Endothelial cell of umbilical vein (primary cell): ENCODE measurements at regions not wholly inside any gene's neighbourhood (a gene's known extent, or its start where the extent isn't known, plus 50 kb on each side); places are given as distances from the start of the nearest gene placed in this dataset.

Experiments
- BruUV-seq: library from RNA; stranded (reverse); fragments of 400-500 nt; replicated peaks from 2 replicates; lab custom pipeline; 2021; lab: Mats Ljungman, UMichigan
- CTCF ChIA-PET: fragments of 300-600, 350-600 bp; sonication (Branson Sonifier 250); formaldehyde crosslinking; loops from one replicate; lab custom pipeline; 2021; ENCODE audit warnings: antibody characterized with exemption, inconsistent platforms; lab: Charles Lee
- POLR2A ChIA-PET: fragments of 300-600, 350-600 bp; sonication (Branson Sonifier 250); formaldehyde crosslinking; loops from one replicate; lab custom pipeline; 2021; ENCODE audit warnings: antibody characterized with exemption, inconsistent platforms; lab: Charles Lee
- DNase-seq: peaks from one replicate; pipeline ENCODE4 v3.0.0-alpha.2; 2011; ENCODE audit warnings: low read depth, low spot score
- FAIRE-seq: peaks from 2 replicates; lab custom pipeline; 2011; peaks lifted over from hg19 to GRCh38; lab: Jason Lieb, UNC
- H2AFZ ChIP-seq: 2 replicates; pipeline ENCODE4 v1.6.0; 2012; ENCODE audit warnings: low read depth, low read length, control low read depth, inconsistent platforms
- H3K27ac ChIP-seq: 2 replicates; pipeline ENCODE4 v1.5.1; 2011; ENCODE audit warnings: low read depth, mild to moderate bottlenecking, control low read depth, low read length, moderate library complexity; ENCODE audit not compliant: insufficient read depth
- H3K27me3 ChIP-seq, 2 experiments: 2 replicates each; pipeline versions ENCODE4 v1.6.0 to v1.6.1; 2011; ENCODE audit warnings: low read length in 2 of 2, mixed read lengths in 1 of 2; ENCODE audit not compliant: control insufficient read depth in 2 of 2, insufficient read depth in 2 of 2
- H3K36me3 ChIP-seq, 2 experiments: 2 replicates in 1 of 2; 3 replicates in 1 of 2; pipeline ENCODE4 v1.5.1; 2011; ENCODE audit warnings: low read length in 2 of 2, mild to moderate bottlenecking in 1 of 2, moderate library complexity in 1 of 2; ENCODE audit not compliant: control insufficient read depth in 2 of 2, insufficient read depth in 2 of 2; ENCODE audit errors: extremely low read depth in 1 of 2
- H3K4me1 ChIP-seq: 3 replicates; pipeline ENCODE4 v1.5.1; 2011; ENCODE audit warnings: mild to moderate bottlenecking, low read length; ENCODE audit not compliant: control insufficient read depth, insufficient read depth; ENCODE audit errors: extremely low read depth
- H3K4me2 ChIP-seq: 2 replicates; pipeline ENCODE4 v1.6.1; 2011; ENCODE audit warnings: low read length, control low read depth, mixed read lengths; ENCODE audit not compliant: insufficient read depth
- H3K4me3 ChIP-seq, 3 experiments: fragments of 200-600 bp in 1 of 3; sonication (generic), shearing (Covaris generic) in 1 of 3; replicated peaks in 1 of 3; 2 replicates each; pipeline ENCODE4 v1.5.1; 2011 to 2016; ENCODE audit warnings: control low read depth in 3 of 3, low read length in 3 of 3, mild to moderate bottlenecking in 2 of 3, inconsistent platforms in 1 of 3, low read depth in 1 of 3, moderate library complexity in 1 of 3; ENCODE audit not compliant: insufficient read depth in 1 of 3
- H3K79me2 ChIP-seq: 2 replicates; pipeline ENCODE4 v1.6.0; 2012; ENCODE audit warnings: low read length, inconsistent platforms; ENCODE audit not compliant: control insufficient read depth, insufficient read depth
- H3K9ac ChIP-seq: replicated peaks from 2 replicates; pipeline ENCODE3; 2011; ENCODE audit warnings: low read length, control low read depth; ENCODE audit not compliant: insufficient read depth; ENCODE audit errors: extremely low read depth
- H3K9me1 ChIP-seq: replicated peaks from 3 replicates; pipeline ENCODE4 v1.6.0; 2011; ENCODE audit warnings: mild to moderate bottlenecking, low read length; ENCODE audit not compliant: control insufficient read depth, insufficient read depth; ENCODE audit errors: extremely low read depth
- H3K9me3 ChIP-seq: replicated peaks from 2 replicates; pipeline ENCODE4 v1.5.1; 2012; ENCODE audit warnings: low read length, inconsistent platforms; ENCODE audit not compliant: control insufficient read depth, insufficient read depth
- H4K20me1 ChIP-seq: replicated peaks from 2 replicates; pipeline ENCODE3; 2011; ENCODE audit warnings: mild to moderate bottlenecking, low read length; ENCODE audit not compliant: control insufficient read depth, insufficient read depth; ENCODE audit errors: extremely low read depth
- CTCF ChIP-seq, 2 donors: IDR thresholded peaks; 1 replicate in 1 of 2; 2 replicates in 1 of 2; pipeline ENCODE4 v1.5.1; 2011; ENCODE audit warnings: low read length in 2 of 2, mild to moderate bottlenecking in 2 of 2, moderate library complexity in 2 of 2, control low read depth in 1 of 2, inconsistent platforms in 1 of 2, low read depth in 1 of 2; ENCODE audit not compliant: insufficient read depth in 1 of 2; ENCODE audit errors: extremely low read depth in 1 of 2
- EZH2 ChIP-seq: IDR thresholded peaks from 2 replicates; pipeline ENCODE4 v1.6.1; 2012; ENCODE audit warnings: borderline replicate concordance, low read depth, mild to moderate bottlenecking, moderate library complexity, low read length, inconsistent platforms; ENCODE audit not compliant: severe bottlenecking
- FOS ChIP-seq: IDR thresholded peaks from 2 replicates; pipeline ENCODE4 v1.6.1; 2011; ENCODE audit warnings: mild to moderate bottlenecking, low read length, moderate library complexity, borderline replicate concordance; ENCODE audit not compliant: insufficient read depth
- GATA2 ChIP-seq: IDR thresholded peaks from 2 replicates; pipeline ENCODE4 v1.7.0; 2011; ENCODE audit warnings: low read depth, mild to moderate bottlenecking, moderate library complexity, mixed read lengths, low read length; ENCODE audit not compliant: insufficient read length, insufficient read depth
- JUN ChIP-seq: IDR thresholded peaks from 2 replicates; pipeline ENCODE4 v1.6.1; 2011; ENCODE audit warnings: borderline replicate concordance, low read depth; ENCODE audit not compliant: insufficient read length, insufficient read depth
- MAX ChIP-seq: IDR thresholded peaks from 2 replicates; pipeline ENCODE4 v1.6.1; 2011; ENCODE audit not compliant: insufficient read depth, insufficient read length
- MYC ChIP-seq: IDR thresholded peaks from one replicate; pipeline ENCODE4 v1.6.1; 2011; ENCODE audit warnings: mild to moderate bottlenecking, low read depth, low read length
- POLR2A ChIP-seq: IDR thresholded peaks from 2 replicates; pipeline ENCODE4 v1.6.1; 2012; ENCODE audit warnings: low read depth, mild to moderate bottlenecking, control low read depth, low read length
- POLR2AphosphoS5 ChIP-seq: IDR thresholded peaks from 2 replicates; pipeline ENCODE4 v1.6.1; 2012; ENCODE audit warnings: low read depth, mild to moderate bottlenecking, control low read depth, low read length, moderate library complexity; ENCODE audit not compliant: insufficient read depth
- dilution Hi-C: fragments of 300-500 bp; cut with MboI; formaldehyde crosslinking; loops from one replicate; pipeline ENCODE4 v1.15.0; 2019; ENCODE audit warnings: low sequenced_read_pairs; ENCODE audit not compliant: extremely low pct_ligation_motif_present
- intact Hi-C: fragments of 100-400 bp; cut with micrococcal nuclease; formaldehyde crosslinking; loops from one replicate; pipeline ENCODE4 v1.10.0; 2022

GRCh38 chr17:14940938-14941265 lies 324.2 kb downstream of the PMP22 start:
- H3K79me2 ChIP-seq, result no peaks in the 10 kb centered on the region
- peaks cover 7% of the 10 kb centered on the region for H3K9me3 ChIP-seq
- FAIRE-seq (no peak), DNase-seq (no peak)
- dilution Hi-C loops (no loop called here), intact Hi-C loops (no loop called here)
- no TSS peak for BruUV-seq
- ChIA-PET CTCF (no interaction called here), POLR2A (no interaction called here)
- no peak overlapping the region for H3K9ac ChIP-seq
- H2AFZ ChIP-seq, result no peak overlapping the region
- H3K4me3 ChIP-seq, result no peak overlapping the region
- TF ChIP-seq POLR2AphosphoS5, result no peak
- TF ChIP-seq FOS, result no peak
- no peak for TF ChIP-seq CTCF (IDR thresholded peaks at IDR 0.05; ENCODE audit: extremely low read depth in 1 of 2, insufficient read depth in 1 of 2, low read depth in 1 of 2, low read length in 2 of 2)
- TF ChIP-seq MAX, result no peak
- TF ChIP-seq MYC, result no peak
- TF ChIP-seq JUN, result no peak
- no peak for TF ChIP-seq EZH2
- no peak for TF ChIP-seq POLR2A
- no peak for TF ChIP-seq GATA2
- no peaks in the 10 kb centered on the region for H4K20me1 ChIP-seq
- H3K4me2 ChIP-seq, result no peak overlapping the region
- no peaks in the 10 kb centered on the region for H3K4me1 ChIP-seq
- H3K27me3 ChIP-seq, result no peaks in the 10 kb centered on the region
- H3K27ac ChIP-seq, result no peak overlapping the region
- H3K36me3 ChIP-seq, result no peaks in the 10 kb centered on the region
- H3K9me1 ChIP-seq, result no peaks in the 10 kb centered on the region
